GM13976 (cell line): ENCODE measurements at regions not wholly inside any gene's neighbourhood (a gene's known extent, or its start where the extent isn't known, plus 50 kb on each side); places are given as distances from the start of the nearest gene placed in this dataset.

ENCODE experiments used
- DNase-seq: peaks from one replicate; pipeline ENCODE4 v3.0.0; 2012; ENCODE audit warnings: low spot score
- CTCF ChIP-seq: IDR thresholded peaks from 2 replicates; pipeline ENCODE4 v1.5.1; 2012; ENCODE audit warnings: borderline replicate concordance, mild to moderate bottlenecking; ENCODE audit not compliant: insufficient read depth; ENCODE audit errors: extremely low read depth, missing control alignments, control extremely low read depth
- in situ Hi-C: fragments of 300-500 bp; cut with MboI; formaldehyde crosslinking; loops from one replicate; pipeline ENCODE4 v1.12.0; 2022; ENCODE audit warnings: low sequenced_read_pairs, mixed read lengths, inconsistent platforms; ENCODE audit not compliant: unreplicated experiment

- DNase-seq: no peak
- in situ Hi-C loops: no loop called here
- TF ChIP-seq CTCF: no peak
Observed at GRCh38 chr13:43979492-43979891, 99.8 kb downstream of the LACC1 start.

DNA sequence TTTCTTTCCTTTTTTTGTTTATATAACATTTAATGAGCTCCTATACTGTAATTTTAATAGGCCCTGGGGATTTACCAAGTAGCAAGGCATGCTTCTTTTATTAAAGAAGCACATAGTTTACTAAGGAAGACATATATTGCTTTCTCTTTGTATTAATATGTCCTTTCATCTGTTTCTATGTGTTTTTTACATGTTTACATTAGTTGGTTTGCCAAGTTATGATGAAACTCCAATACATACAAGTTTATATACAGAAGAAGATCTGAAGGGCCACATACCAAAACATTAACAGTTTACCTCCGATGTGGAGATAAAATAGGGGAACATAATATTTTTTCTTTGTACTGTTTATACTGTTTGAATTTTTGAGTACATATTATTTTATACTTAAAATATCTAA is 100.9 kb downstream of the LACC1 start:
- DNase-seq: no peak
- TF ChIP-seq CTCF: no peak
- in situ Hi-C loops: no loop called here

- no peak for TF ChIP-seq CTCF
- no peak for DNase-seq
- in situ Hi-C loops: no loop called here
Observed at GRCh38 chr13:43981091-43981490, 101.4 kb downstream of the LACC1 start.

DNA sequence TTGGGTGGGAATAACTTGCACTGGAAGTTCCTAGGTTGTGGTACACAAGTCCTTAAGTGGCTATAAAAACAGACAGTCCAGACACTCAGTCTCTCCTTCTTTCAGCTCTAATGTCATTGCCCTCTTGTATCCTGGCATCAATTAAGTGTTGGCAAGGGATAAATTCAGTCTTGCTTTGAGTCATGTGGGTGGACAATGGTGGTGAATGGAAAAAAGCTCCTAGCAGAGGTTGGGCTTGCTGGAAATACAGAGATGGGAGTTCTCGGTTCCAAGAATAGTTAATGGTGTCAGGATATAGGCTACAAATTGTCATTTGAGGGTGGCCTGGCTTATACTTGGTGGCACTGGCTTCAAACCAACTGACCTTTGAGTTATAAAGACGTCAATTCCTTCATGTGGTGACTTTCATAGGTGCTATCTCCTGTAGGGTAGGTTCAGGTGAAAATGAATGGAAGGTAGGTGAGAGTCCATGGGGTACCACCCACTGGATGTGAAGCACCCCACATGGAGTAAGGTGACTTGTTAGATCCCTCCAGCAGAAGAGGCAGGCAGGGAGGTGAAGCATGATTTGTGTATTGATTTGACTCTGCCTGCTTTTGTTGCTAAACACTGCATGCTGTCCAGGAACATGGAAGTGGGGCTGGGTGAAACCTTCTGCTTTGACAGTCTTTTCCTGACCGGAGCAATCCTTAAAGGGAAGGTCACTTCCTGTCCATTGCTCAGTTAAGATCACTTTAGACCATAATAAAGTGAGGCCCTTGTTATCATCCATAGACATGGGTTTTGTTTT is 102.0 kb downstream of the LACC1 start:
- in situ Hi-C loops: no loop called here
- DNase-seq: no peak
- TF ChIP-seq CTCF: no peak

- no peak for DNase-seq
- TF ChIP-seq CTCF: no peak
- in situ Hi-C loops: no loop called here
Observed at GRCh38 chr13:43983373-43983772, 103.7 kb downstream of the LACC1 start.

DNA sequence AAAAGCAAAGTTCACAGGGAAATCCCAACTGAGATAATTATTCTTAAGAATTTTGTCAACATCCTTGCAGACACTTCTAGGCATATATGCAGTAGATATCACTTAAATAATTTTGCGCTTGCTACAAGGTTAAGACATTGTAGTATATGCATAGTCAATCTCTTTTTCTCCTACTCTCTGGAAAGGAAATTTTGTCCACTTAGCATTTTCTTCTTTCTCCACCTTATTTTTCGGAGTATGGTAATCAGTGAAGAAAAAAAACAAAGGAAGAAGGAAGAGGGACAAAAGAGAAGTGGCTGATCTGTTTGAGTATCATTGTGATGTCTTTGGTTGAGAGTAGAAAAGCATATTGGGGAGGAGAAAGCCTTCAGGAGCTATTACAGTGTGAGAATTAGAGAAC is 104.6 kb downstream of the LACC1 start:
- in situ Hi-C loops: no loop called here
- no peak for DNase-seq
- TF ChIP-seq CTCF: no peak
